Vagina (tissue), 2 donors: ENCODE measurements at regions not wholly inside any gene's neighbourhood (a gene's known extent, or its start where the extent isn't known, plus 50 kb on each side); places are given as distances from the start of the nearest gene placed in this dataset.

Source experiments
- DNase-seq, 2 donors: peaks; one replicate each; pipeline ENCODE4 v3.0.0-alpha.2; 2017; ENCODE audit errors: extremely low spot score in 2 of 2
- H3K27ac ChIP-seq: fragments of 200-600 bp; sonication (generic); one replicate; pipeline ENCODE4 v1.5.1; 2019
- H3K27me3 ChIP-seq: fragments of 200-600 bp; sonication (generic); one replicate; pipeline ENCODE4 v1.5.1; 2019
- H3K36me3 ChIP-seq, 2 donors: fragments of 200-600 bp; sonication (generic); one replicate each; pipeline ENCODE4 v1.5.1; 2017 to 2019
- H3K4me1 ChIP-seq: fragments of 200-600 bp; sonication (generic); one replicate; pipeline ENCODE4 v1.5.1; 2019
- H3K4me3 ChIP-seq, 2 donors: fragments of 200-600 bp; sonication (generic); 1 replicate in 1 of 2; 2 replicates in 1 of 2; pipeline ENCODE4 v1.5.1; 2016 to 2019
- H3K9me3 ChIP-seq: fragments of 200-600 bp; sonication (generic); one replicate; pipeline ENCODE4 v1.5.1; 2019
- CTCF ChIP-seq, 3 experiments: fragments of 450-650 bp in 2 of 3; fragments of 200-600 bp in 1 of 3; sonication (generic) in 1 of 3; IDR thresholded peaks; one replicate each; pipeline ENCODE4 v1.5.1; 2017 to 2019; ENCODE audit warnings: antibody characterized with exemption in 3 of 3, mild to moderate bottlenecking in 2 of 3, moderate library complexity in 2 of 3
- POLR2A ChIP-seq, 2 donors: fragments of 450-650 bp; IDR thresholded peaks; one replicate each; pipeline ENCODE4 v1.6.1; 2017; ENCODE audit warnings: antibody characterized with exemption in 2 of 2, mild to moderate bottlenecking in 2 of 2, moderate library complexity in 2 of 2
- POLR2AphosphoS5 ChIP-seq, 2 donors: sonication (generic); formaldehyde crosslinking; IDR thresholded peaks; one replicate each; pipeline ENCODE4 v1.9.0; 2017; ENCODE audit warnings: antibody characterized with exemption in 2 of 2, mild to moderate bottlenecking in 2 of 2, low read depth in 1 of 2; ENCODE audit not compliant: insufficient read depth in 1 of 2
- intact Hi-C: fragments of 100-400 bp; cut with DNase I; formaldehyde crosslinking; loops from one replicate; pipeline ENCODE4 v1.15.1; 2023

GRCh38 chr17:33939959-33940358 is 315.1 kb upstream of the CCL2 start:
- Histone ChIP-seq H3K4me1 (no peaks in the 10 kb centered on the region), H3K27ac (no peak overlapping the region), H3K4me3 (no peak overlapping the region), H3K9me3 (no peaks in the 10 kb centered on the region), H3K27me3 (no peaks in the 10 kb centered on the region), H3K36me3 (no peaks in the 10 kb centered on the region)
- intact Hi-C loops = no loop called here
- TF ChIP-seq POLR2A (IDR thresholded peaks at IDR 0.05) = no peak
- no peak for TF ChIP-seq POLR2AphosphoS5 (IDR thresholded peaks at IDR 0.05; ENCODE audit: insufficient read depth in 1 of 2, low read depth in 1 of 2)
- TF ChIP-seq CTCF (IDR thresholded peaks at IDR 0.05) = no peak
- DNase-seq = no peak

- no peaks in the 10 kb centered on the region for H3K9me3 ChIP-seq
- H3K27ac ChIP-seq = no peak overlapping the region
- intact Hi-C loops = no loop called here
- TF ChIP-seq CTCF (IDR thresholded peaks at IDR 0.05) (no peak), POLR2A (IDR thresholded peaks at IDR 0.05) (no peak), POLR2AphosphoS5 (IDR thresholded peaks at IDR 0.05; ENCODE audit: insufficient read depth in 1 of 2, low read depth in 1 of 2) (no peak)
- DNase-seq = no peak
- H3K4me3 ChIP-seq = no peak overlapping the region
- H3K27me3 ChIP-seq = no peaks in the 10 kb centered on the region
- H3K36me3 ChIP-seq = no peaks in the 10 kb centered on the region
- no peaks in the 10 kb centered on the region for H3K4me1 ChIP-seq
These were observed 314.2 kb upstream of the CCL2 start for GRCh38 chr17:33940769-33941370.

GRCh38 chr17:33941744-33942143 is 313.3 kb upstream of the CCL2 start:
- no peak overlapping the region for H3K4me3 ChIP-seq
- TF ChIP-seq POLR2AphosphoS5 (IDR thresholded peaks at IDR 0.05; ENCODE audit: insufficient read depth in 1 of 2, low read depth in 1 of 2) (no peak), POLR2A (IDR thresholded peaks at IDR 0.05) (no peak), CTCF (IDR thresholded peaks at IDR 0.05) (no peak)
- no peaks in the 10 kb centered on the region for H3K4me1 ChIP-seq
- DNase-seq = no peak
- H3K27ac ChIP-seq = no peak overlapping the region
- no peaks in the 10 kb centered on the region for H3K36me3 ChIP-seq
- H3K27me3 ChIP-seq = no peaks in the 10 kb centered on the region
- no peaks in the 10 kb centered on the region for H3K9me3 ChIP-seq
- intact Hi-C loops = no loop called here

GRCh38 chr17:33942414-33942813 is 312.7 kb upstream of the CCL2 start:
- Histone ChIP-seq H3K27ac (no peak overlapping the region), H3K36me3 (no peaks in the 10 kb centered on the region), H3K4me1 (no peaks in the 10 kb centered on the region), H3K9me3 (no peaks in the 10 kb centered on the region), H3K27me3 (no peaks in the 10 kb centered on the region), H3K4me3 (no peak overlapping the region)
- intact Hi-C loops = no loop called here
- TF ChIP-seq POLR2A (IDR thresholded peaks at IDR 0.05) (no peak), CTCF (IDR thresholded peaks at IDR 0.05) (no peak), POLR2AphosphoS5 (IDR thresholded peaks at IDR 0.05; ENCODE audit: insufficient read depth in 1 of 2, low read depth in 1 of 2) (no peak)
- no peak for DNase-seq

- Histone ChIP-seq H3K36me3 (no peaks in the 10 kb centered on the region), H3K4me1 (no peaks in the 10 kb centered on the region), H3K9me3 (no peaks in the 10 kb centered on the region), H3K27ac (no peak overlapping the region), H3K27me3 (no peaks in the 10 kb centered on the region), H3K4me3 (no peak overlapping the region)
- TF ChIP-seq POLR2A (IDR thresholded peaks at IDR 0.05) = no peak
- intact Hi-C loops = no loop called here
- DNase-seq = no peak
These were observed 310.7 kb upstream of the CCL2 start for GRCh38 chr17:33944412-33944811.
